ENCODE measurements at regions not wholly inside any gene's neighbourhood (a gene's known extent, or its start where the extent isn't known, plus 50 kb on each side); places are given as distances from the start of the nearest gene placed in this dataset.
A peak's percentile ranks its signal among the peaks of the same experiment; 100 is the strongest.

DNA sequence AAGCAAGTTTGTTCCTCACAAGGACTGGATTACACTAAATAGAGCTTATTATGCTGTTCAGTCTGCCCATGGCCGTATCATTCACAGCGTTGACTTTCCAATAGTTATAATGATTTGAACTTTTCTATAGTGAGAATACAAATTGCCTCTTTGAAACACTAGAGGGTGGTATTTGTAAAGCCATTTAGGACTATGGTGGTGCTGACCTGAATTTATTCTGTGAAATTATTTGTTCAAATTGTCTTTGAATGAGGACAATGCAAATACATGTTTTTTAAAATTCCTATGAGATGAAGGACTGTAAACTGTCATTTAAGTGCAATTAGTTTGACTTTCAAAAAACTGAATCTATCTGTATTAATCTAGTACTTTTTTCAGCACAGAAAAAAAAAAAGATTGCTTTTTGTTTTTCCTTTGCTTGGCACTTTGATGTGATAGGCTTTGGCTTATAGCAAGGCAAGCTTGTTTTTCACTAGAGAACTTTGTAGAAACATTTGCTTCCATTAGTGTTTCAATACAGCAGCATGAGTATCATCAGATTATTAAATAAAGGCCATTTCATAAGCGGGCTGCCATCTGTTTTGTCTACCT, 122.7 kb upstream of the TMEM229A start:
- H3K4me3 ChIP-seq (ENCODE audit: low read depth, low read length) = no peak overlapping the region
- DNase-seq (ENCODE audit: low read depth) = peak; percentile 61
- peak; percentile 64 for TF ChIP-seq CTCF (conservative IDR thresholded peaks at IDR 0.05; ENCODE audit: low read depth, low read length)

DNA sequence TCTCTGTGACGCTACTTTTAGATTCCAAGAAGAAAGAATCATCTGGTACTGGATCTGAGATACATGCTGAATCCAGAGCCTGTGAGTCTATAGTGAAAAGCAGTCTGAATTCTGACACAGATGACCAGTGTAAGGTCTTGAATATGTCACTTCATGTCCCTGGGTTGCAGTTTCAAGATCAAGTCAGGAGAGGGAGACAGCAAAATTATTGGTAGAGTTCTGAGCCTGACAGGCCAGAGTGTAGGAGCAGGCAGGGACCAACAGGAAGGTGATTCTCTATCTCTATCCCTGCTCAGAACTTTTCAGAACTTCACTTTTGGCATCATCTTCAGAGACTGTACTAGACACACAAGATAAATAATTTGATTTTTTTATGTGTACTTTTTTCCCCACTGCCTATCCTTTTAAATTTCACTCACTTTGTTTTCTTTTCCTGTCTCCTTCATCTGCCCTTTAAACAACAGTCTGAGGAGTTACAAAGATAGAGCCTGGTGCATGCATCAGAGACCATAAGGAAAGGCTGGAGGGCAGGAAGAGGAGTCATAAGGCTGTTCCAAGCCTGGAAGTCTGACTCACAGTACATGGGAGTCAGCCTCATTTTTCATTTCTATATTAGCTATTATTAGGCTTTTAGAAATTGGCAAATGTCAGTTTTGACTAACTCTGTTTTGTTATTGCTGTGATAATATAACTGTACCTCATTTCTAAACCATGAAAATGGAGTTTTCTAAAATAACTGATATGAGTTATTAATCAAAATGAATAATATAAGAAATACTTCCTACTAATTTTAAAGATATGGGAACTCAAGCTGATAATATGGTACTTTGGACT, 120.2 kb upstream of the TMEM229A start:
- TF ChIP-seq CTCF (conservative IDR thresholded peaks at IDR 0.05; ENCODE audit: low read depth, low read length) = peak; percentile 64

DNA sequence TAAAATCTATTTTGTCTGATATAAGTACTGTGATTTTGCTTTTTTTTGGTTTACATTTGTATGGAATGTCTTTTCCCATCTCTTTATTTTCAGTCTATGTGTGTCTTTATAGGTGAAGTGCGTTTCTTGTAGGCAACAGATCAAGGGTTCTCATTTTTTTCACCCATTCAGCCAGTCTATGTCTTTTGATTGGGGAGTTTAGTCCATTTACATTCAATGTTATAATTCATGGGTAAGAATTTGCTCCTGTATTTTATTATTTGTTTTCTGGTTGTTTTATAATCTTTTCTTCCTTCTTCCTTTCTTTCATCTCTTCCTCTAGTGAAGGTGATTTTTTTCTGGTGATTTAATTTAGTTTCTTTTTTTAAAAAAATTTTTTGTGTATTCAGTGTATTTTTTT, 104.8 kb upstream of the TMEM229A start:
- no peak for TF ChIP-seq CTCF (conservative IDR thresholded peaks at IDR 0.05; ENCODE audit: low read depth, low read length)
- no peak for DNase-seq (ENCODE audit: low read depth)
- H3K4me3 ChIP-seq (ENCODE audit: low read depth, low read length) = no peak overlapping the region

More for the DNA sequence above, 120.2 kb upstream of the TMEM229A start:
- DNase-seq (ENCODE audit: low read depth) = peak; percentile 59
- no peak overlapping the region for H3K4me3 ChIP-seq (ENCODE audit: low read depth, low read length)

- no peak for TF ChIP-seq CTCF (conservative IDR thresholded peaks at IDR 0.05; ENCODE audit: low read depth, low read length)
- H3K4me3 ChIP-seq (ENCODE audit: low read depth, low read length) = no peak overlapping the region
- DNase-seq (ENCODE audit: low read depth) = no peak
These were observed 91.3 kb upstream of the TMEM229A start for GRCh38 chr7:124124201-124124600.

DNA sequence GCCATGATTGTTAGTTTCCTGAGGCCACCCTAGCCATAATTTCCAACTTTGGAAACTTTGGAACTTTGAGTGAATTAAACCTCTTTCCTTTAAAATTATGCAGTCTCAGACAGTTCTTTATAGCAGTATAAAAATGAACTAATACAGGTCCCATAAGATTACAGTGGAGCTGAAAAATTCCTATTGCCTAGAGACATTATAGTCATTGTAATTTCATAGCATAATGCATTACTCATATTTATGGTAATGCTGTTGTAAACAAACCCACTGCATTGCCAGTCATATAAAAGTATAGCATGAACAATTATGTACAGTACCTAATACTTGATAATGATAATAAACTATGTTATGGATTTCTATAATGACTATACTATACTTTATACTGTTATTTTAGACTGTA, 88.0 kb upstream of the TMEM229A start:
- DNase-seq (ENCODE audit: low read depth) = no peak
- H3K4me3 ChIP-seq (ENCODE audit: low read depth, low read length) = no peak overlapping the region
- TF ChIP-seq CTCF (conservative IDR thresholded peaks at IDR 0.05; ENCODE audit: low read depth, low read length) = no peak

DNA sequence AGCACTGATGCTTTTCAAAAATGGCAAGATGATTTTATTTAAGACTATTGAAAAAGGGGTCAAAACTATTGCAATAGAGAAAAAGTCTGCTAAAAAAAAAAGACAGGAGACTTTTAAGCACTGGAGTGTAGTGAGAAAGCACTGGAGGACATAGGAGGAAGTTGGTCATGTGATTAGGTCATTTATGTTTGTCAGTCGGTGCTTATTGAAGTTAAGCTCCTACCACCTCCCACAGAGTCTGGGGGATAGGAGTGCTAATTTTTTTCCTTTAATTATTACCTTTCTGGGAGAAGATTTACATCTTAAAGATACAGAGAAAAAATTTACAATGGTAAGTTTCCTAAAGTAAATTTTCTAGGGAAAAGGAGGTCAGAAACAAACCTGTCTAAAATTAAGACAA, 80.2 kb upstream of the TMEM229A start:
- H3K4me3 ChIP-seq (ENCODE audit: low read depth, low read length) = no peak overlapping the region
- TF ChIP-seq CTCF (conservative IDR thresholded peaks at IDR 0.05; ENCODE audit: low read depth, low read length) = no peak
- DNase-seq (ENCODE audit: low read depth) = no peak

- no peak for TF ChIP-seq CTCF (conservative IDR thresholded peaks at IDR 0.05; ENCODE audit: low read depth, low read length)
- no peak for DNase-seq (ENCODE audit: low read depth)
- no peak overlapping the region for H3K4me3 ChIP-seq (ENCODE audit: low read depth, low read length)
These were observed 73.7 kb upstream of the TMEM229A start for GRCh38 chr7:124106575-124106974.
